Stimulated activated CD8-positive, alpha-beta memory T cell treated with anti-CD3 and anti-CD28 coated beads, Interleukin-2, amount 100 ng/mL, for 1 hour (primary cell): ENCODE measurements at regions not wholly inside any gene's neighbourhood (a gene's known extent, or its start where the extent isn't known, plus 50 kb on each side); places are given as distances from the start of the nearest gene placed in this dataset.

Experiments
- DNase-seq, 2 donors: peaks; one replicate each; pipeline ENCODE4 v3.0.0-alpha.2; 2020; ENCODE audit warnings: low read depth in 2 of 2

DNA sequence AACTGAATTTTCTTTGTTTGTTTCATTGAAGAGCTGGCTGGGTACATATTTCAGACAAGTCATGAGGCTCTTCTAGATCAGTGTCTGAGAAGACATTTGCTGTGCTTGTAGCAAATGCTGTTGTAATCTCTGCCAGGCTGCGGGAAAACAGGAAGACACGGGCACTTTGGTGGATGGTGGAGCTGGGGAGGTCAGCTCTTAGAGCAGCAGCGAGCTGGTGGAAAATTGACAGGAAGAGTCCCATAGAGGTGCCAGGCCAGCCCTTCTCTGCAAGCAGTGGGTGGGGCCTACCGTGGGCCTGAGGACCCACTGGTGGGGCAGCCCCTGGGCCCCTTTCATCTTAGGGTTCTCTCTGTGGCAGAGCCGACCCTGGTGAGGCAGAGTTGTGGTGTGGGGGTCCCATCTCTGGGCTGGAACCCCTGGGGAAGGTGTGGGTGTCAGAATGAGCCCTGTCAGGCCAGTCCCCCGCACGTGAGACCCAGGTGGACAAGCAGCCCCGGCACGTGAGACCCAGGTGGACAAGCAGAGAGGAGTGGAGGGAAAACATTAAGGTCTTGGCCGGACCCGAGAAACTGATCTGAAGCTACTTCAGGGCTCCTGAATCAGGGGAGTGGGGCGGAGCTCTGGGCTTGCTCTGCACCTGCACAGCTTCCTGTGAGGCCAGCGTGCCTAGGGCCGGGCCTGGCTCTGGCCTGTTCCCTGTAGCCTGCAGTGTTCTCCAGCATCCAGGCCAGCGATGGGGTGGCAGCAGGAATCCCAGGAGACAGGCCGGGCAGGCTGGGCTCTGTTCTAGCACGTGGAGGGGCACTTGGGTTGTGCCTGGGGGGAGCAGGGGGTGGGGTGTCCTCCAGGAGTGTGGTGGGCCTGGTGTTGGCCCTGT is 273.5 kb upstream of the HDAC4 start:
- no peak for DNase-seq

DNA sequence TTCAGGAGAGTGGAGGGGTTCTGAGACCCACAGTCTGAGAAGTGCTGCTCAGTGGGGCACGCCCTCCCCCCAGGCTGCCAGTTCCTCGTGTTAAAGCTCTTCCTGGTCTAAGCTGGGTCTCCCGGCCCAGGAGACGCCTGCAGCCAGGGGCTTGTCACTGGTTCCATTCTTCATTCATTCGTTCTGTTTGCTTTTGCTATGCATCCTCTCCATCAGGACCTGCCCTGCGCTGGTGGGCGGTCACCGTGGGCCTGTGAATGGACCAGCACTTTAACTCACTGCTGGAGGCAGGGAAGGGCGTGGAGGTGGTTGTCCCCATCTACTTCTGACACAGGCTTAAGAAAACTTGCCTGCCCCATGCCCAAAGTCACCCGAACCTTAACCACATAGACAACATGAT is 272.8 kb upstream of the HDAC4 start:
- no peak for DNase-seq

DNA sequence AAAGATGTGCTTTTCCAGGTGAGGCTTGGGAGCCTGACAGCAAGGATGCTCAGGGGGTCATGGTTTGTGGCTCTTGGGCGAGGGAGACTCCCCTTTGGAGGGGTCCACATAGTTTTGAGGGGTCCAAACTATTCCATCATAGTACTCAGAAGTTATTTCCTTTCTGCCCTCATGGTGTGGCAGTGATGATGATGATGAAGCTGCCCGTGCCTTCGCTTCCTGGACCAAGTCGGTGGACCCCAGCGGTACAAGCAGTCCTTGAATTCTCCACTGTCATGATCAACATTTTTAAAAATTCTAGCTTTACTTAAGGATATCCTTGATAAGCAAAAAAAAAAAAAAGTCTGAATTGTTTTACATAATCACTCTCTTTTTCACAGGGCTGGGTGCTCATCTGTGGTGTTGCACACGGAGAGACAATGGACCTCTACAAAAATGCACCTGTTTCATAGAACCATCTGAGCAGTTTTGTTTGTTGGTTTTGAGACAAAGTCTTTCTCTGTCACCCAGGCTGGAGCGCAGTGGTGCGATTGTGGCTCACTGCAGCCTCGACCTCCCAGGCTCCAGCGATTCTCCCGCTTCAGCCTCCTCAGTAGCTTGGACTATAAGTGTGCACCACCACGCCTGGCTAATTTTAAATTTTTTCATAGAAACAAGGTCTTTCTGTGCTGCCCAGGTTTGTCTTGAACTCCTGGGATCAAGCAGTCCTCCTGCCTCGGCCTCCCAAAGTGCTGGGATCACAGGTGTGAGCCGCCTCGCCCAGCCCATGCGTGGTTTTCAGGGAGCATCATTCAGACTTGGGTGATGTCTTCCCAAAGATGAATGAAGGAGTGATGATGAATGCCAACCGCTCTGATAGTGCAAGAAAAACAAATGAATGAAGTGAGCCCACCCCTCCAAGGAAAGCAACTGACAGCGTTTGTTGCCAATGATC is 271.4 kb upstream of the HDAC4 start:
- no peak for DNase-seq

DNA sequence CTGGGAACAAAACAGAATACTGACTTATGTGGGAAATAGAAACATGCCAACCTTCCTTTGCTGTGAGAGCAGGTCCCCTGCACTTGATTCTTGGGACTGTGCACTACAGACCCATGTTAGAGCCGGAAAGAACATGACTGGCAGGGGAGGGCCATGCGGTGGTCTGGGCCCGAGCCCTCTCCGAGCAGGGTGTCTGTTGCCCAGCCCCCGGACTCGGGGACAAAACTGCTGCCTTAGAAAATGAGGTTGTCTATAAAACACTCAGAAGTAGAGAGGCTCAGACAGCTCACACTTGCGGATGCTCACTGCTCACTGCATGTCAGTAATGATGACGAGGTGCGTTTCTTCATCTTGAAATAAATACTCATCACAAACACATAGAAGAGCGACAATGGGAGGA is 270.7 kb upstream of the HDAC4 start:
- DNase-seq: no peak

DNA sequence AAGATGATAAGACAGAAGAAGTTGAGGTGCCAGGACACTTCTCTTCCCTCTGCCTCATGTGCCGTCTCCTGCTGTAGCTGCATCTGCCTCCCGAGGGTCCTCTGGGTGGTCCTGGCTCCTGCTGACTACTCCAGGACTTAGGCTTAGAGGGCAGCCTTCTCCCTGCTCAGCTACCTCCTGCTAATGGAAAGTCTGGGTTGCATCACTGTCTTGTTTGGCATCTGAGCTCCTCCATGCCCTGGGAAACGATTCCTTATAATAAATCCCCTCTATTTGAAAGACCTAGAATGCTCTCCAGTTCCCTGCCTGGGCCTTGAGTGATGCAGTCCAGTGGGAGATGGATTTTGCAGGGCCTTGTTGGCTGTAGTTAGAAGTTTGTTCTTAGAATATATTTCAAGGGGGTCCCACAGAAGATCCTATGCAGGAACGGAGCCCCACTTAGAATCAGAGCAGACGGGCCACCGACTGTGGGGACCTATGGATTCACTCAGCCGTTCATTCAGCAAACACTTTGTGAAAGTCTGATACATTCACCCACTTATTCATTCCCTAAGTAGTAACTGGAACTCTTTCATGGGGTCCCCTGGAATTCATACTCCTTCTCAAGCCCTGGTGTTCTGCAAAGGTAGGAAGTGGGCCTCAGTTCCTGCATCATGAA is 269.8 kb upstream of the HDAC4 start:
- DNase-seq: no peak

DNA sequence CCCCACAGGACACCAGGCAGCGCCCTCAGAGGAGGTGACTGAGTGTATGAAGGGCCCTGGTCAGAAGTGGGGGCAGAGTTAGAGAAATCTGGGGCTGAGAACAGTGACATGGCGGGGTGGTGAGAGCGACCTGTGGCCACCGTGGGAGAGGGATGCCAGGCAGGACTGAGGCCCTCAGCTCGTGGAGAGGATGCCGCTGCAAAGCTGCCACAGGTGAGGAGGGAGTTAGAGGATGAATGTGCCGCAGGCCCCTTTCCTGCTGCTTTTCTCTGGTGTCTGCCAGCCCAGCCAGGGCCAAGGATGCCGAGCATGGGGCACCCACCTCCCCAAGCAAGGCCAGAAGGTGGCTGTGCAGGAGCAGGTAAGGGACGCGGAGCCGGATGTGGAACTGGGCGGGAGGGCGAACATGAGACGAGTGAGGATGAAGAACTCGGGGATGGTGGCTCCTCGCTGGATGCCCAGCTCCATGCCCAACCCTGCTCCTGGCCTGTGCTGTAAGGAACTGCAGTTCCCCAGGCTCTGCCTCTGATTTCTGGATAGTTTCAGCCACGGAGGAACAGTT is 269.2 kb upstream of the HDAC4 start:
- no peak for DNase-seq

DNA sequence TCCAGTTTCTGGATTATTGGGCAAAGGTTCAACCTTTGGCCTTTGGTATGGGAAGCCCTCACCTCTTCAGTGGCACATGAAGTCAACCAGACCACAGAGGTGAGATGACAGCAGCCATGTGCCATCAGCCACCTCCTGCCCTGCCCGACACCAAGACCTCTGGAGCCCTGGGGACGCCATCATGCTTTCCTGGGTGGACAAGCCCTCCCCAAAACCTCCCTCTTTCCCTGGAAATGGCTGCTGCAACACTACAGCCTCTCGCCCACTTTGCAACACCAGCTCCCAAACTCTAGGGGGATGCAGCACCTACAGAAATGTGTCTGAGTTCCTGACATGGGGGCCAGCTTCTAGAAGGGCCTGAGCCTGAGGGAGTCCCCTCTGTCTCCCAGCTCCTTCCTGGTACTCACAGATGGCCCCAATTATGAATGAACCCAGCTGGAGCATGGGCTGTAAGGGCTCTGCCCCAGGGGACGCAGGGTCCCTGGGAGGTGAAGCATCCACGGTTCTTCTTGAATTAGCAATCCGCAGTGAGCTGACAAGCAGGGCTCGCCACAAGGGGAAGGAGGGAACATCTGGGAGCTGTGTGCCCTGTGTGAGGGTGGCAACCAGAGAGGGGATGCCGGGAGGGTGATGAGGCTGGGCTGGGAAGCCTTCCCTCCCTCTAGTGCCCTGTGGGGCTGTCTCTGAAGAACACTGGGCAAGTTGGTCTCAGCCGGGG is 268.5 kb upstream of the HDAC4 start:
- DNase-seq: no peak

DNA sequence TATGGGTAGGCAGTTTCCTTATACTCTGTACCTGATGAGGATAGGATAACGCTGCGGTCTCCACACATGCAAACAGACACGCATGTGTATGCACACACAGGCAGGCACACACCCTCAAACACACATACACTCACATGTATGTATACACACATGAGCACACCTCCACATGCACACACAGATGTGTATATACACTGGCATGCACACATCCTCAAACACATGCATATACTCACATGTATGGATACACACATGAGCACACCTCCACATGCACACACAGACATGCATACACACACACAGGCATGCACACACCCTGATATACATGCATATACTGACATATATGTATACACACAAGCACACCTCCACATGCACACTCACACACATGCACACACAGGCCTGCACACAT is 267.8 kb upstream of the HDAC4 start:
- DNase-seq: no peak

DNA sequence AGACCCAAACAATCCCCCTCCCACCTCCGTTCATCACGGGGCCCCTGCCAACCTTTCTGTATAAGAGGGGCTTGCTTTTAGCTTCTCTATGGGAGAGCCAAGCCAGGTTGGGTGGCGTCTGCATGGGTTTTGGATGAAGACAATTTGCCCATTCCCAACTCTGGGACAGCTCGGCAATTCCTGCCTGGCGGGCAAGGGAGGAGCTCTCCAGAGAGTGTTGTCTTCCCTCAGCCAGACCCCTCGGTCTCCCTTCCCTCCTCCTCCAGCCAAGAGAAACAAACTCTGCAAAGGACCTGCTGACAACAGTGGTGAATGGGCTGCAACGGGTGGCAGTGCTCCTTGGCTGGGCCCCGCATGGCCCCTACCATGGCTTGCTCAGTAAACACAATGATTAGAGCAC is 267.2 kb upstream of the HDAC4 start:
- no peak for DNase-seq

DNA sequence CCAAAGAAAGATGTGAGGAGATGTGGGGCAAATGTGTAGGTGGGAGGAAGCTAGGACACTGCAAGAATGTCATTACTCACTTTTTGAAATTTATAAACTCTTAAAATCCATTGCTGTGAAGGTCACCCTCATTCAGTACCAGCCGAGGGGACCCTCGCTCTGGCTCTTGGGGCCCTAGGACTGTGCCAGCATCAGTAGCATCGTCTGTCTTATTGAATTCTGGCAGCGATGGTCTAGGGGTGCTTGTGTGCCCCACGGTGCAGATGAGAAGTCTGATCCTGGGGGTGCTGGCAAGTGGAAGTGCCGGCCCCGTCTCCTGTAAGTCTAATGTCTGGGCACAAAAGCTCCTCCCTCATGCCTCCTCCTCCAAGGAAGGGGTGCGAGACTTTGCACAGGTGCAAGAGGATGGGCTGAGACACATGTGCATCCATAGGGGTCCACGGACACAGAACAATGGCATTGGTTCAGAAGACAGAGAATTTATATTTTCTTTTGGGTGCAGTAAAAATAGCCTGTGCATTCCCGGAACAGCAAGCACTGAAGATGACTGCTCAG is 266.7 kb upstream of the HDAC4 start:
- DNase-seq: no peak

DNA sequence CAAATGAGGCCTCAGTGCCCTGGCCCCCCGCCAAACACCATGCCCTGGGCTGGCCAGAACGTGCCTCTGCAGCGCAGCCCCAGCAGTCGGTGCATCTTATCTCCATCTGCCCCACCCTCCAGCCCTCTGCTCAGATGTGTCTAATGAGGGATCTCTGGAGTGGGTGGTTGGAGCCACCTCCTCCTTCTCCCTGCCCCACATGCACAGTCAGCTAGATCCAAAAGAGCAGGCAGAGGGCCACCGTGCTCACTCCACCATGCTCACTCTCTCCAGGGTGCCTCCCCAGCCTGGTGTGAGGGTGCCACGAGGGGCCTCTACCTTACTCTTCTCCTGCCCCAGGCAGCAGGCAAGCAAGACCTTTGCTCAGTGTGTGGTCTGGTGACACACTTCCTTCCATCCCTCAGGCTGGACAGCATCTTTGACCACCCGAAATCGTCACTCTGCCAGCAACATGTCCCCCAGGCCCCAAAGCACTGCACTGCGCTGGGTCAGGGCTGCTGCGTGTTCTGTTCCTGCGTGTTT is 266.1 kb upstream of the HDAC4 start:
- no peak for DNase-seq

DNA sequence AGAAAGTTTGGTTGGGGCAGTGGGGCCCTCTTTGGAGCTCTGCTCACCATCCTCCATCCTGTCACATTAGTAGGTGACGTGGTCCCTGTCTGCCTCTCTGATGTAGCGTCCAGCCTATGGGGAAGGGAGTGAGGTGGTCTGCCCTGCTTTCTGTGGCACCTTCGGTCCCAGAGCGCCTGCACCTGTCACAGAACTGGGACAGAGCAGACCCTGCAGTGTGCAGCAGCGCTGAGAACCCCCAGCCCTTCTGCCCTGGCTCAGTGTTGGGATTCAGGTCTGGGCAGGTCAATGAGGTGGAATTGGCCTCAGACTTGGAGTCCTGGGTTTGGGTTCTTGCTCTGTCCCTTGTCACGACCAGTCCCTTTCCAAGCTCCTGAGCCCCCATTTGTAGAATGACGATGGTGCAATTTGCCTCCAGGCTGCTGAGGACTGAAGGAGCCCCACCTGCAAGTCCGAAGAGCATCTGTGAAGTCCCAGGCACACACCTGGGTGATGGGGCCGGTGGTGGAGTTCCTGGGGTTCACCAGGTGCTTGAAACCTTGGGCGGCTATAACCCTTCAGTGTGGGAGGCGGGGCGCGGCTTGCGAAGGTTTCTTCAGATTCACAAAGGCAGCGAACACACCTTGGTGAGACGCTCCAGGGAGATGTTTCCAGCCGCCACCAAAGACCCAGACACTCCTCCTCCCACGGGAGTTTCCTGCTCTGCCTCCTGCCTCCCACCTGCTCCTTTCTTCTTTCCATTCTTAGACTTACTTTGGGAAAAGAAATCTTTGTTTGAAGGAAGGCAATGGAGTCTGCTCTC is 265.4 kb upstream of the HDAC4 start:
- DNase-seq: no peak

DNA sequence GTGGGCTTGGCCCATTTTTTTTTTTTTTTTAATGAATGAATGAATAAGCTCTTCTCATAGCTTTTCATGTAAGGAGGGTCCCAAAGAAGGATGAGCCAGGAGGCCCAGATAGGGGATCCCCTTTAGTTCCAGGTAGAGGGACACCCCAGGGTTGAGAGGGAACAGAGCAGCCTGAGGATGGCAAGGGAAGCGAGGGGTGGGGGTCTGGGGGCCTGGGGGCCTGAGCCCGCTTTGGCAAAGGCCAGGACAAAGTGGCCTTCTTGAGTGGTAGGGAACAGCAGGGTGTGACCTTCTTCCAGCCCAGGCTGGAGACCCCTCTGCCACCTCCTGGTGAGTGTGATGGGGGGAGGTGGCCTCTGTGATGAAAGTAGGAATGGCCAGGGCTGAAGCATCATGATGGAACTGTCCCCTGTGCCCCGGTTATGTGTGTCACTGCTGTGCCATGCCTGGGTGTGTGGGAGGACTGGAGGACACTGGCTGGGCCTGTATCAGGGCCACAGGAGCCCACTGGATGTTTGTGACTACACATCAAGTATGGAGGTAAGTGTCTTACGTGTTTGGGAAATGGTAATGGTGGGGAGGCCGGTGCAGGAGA is 263.5 kb upstream of the HDAC4 start:
- DNase-seq: no peak

DNA sequence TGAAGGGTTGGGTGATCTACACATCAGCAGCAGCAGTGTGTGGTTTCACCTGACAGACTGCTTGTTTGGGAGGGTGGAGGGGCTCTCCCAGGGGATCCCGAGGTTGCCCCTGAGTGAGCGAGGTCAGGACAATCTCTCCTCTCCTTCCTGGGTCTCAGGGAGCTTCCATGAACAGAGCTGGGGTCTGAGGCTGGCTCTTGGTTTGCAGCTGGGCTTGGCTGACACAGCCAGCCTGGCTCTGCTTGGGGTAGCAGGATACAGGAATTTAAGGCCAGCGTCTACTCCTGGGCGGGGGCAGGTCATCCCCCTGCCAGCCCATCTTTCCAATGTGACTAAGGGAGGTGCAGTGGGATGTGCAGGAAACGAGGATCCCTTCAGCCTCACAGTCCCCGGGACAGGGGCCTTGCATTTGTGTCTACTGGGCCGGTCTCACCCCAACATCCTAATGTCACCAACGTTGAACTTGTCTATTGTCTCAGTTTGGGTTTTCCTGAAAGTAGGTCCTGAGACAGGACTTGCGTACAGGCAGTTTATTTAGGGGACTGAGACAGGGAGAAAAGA is 262.6 kb upstream of the HDAC4 start:
- no peak for DNase-seq

DNA sequence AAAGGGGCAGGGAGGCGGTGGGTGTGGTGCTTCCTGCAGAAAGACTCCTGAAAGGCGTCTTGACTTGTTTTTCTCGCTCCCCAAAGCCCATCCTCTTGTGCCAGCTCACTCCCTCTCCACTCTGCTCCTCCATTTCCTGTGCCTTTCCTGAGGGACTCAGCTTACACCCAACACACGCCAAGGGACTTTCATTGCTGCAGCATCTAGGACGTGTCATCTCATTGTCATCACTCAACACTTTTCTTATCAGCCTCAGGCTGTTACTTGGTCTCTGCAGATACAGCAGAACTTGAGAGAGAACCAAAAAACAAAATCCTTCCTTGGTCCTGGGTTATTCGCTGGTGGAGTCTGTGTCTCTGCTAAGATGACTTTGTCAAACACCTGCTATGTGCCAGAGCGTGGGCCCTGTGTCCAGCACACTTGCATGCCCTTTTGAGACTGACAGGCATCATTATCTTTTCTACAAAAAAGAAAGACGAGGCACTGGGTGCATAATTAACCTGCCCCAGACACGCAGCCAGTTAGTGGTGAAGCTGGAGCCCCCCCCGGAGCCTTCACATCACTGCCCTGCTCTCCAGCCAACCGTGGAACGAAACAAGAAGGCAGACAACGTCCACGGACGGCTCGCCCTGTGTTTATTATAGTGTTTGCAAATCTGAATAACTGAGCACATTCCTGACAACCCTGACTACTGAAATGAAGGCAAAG is 261.7 kb upstream of the HDAC4 start:
- DNase-seq: no peak

DNA sequence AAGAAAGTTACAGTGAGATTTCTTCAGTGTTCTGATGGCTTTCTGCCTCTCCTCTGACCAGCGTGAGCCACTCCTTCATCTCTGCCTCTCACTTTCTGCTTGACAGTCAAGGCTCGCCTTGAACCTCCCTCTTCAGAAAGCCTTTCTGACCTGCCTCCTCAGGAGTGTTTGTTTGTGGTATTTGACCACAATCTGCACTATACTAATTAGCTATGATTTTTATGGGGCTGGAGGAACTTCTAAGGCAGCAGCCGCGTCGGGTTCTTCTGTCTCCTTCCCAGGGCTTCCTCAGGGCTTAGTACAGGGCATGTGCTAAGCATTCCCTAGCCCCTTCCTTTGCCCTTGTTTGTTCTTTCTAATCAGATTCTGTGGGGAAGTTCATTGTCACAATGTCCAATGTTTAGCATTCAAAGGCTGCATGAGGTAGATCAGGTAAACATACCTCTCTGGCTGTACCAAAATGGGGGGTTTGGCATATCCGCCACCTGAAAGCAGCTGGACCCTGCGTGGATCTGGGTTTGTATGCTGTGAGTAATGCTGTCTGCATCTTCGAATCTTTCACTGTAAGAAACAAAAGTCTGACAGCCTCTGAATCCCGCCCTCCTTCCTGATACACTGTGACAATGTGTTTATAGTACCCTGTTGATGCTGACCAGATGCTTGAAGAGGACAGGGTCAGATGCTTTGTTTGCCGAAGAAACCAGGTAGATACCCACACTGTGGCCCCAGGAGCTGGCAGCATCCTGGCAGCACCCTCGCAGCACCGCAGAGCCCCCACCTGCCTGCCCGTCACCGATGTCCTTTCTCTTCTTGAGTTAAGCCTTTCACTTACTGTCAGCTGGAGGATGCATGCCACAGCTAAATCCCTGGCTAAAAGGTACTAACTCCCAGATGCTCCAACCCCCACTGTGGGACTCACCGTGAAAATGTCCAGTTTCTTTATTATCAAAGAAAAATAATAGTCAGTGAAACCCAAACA is 260.8 kb upstream of the HDAC4 start:
- DNase-seq: no peak
